Urothelium cell line (cell line): ENCODE measurements at regions not wholly inside any gene's neighbourhood (a gene's known extent, or its start where the extent isn't known, plus 50 kb on each side); places are given as distances from the start of the nearest gene placed in this dataset.
A peak's percentile ranks its signal among the peaks of the same experiment; 100 is the strongest.
"Not testable (repeated sequence)": the region's sequence is repeated elsewhere in the genome, so short reads cannot be mapped to it uniquely, and the experiment has no call there.

ENCODE experiments used
- DNase-seq: peaks from one replicate; pipeline ENCODE4 v3.0.0; 2011; ENCODE audit warnings: low spot score, mixed read lengths
- FAIRE-seq: peaks from 2 replicates; lab custom pipeline; 2011; peaks lifted over from hg19 to GRCh38; lab: Jason Lieb, UNC

DNA sequence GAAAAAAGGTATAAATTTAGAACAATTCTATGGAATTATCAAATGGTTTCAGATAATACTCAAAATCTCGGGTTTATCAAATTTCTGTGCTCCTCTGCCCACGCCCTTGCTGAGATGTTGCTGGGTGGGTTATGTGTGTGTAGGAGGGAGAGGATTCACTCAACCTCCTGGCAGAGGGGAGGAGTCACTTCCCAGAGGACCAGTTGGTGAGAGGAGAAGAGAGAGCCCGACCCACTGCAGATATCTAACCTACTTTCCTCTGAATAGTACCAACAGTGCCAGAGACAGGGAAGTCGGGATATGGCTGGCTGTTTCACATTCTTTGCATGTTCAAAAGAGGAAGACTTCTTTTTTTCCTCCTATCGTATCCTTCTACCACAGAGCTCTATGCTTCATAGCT is 187.1 kb upstream of the MAN1A1 start:
- DNase-seq (no peak), FAIRE-seq (no peak)

DNA sequence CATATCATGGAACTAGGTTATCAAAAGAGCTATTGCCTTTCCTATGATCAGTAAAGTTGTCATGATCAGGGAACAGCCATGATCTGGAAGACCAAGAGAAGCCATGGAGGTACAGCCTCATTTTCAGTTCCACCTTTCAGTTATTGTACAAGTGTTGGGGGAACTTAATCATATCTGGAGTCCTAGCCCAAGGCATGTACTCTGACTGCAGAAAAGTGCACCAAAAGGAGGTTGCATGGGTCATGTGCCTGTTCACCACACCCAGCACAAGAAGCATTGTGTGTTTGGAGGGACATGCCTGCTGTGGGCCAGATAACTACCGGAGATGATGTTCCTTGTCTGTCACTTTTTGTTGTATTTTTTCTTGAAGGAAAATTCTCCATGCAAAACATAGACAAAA is 185.8 kb upstream of the MAN1A1 start:
- no peak for DNase-seq
- no peak for FAIRE-seq

GRCh38 chr6:119533603-119534279 is 184.2 kb upstream of the MAN1A1 start:
- peak; percentile 40 for FAIRE-seq
- DNase-seq: peak; percentile 51

DNA sequence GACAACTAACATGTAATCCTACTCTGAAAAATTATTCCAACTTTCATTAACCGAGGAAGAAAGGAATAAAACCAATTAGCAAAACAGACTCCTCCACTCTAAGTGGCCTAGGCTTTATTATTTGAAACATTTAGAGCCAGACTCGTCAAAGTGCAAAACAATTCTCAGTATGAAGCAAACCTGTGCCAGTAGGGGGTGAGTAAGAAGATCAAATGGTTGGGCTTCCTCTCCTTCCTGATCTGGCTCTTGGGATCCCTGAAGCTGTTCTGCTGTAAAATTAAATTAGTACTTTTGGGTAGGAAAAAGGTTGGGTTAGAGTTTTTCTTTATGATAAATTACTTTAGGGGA is 177.6 kb upstream of the MAN1A1 start:
- FAIRE-seq (no peak), DNase-seq (no peak)

GRCh38 chr6:119526561-119527230 is 177.1 kb upstream of the MAN1A1 start:
- FAIRE-seq (no peak), DNase-seq (no peak)

DNA sequence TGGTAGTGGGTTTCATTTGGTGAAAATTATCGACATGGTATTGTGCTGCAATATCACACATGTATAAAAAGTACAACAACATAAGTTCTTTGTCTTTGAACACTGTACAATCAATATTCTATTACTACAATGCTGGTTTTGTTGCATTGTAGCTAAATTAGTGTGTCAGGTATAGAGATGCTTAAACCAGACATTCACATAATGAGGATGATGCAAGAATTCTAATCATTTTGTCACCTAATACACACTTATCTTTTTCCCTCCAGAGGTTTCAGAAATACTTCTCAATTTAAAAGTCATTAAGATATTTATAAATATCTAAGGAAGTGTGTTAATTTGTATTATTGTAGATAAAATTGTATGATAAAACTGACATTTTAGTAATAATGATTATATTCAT is 174.8 kb upstream of the MAN1A1 start:
- FAIRE-seq (no peak), DNase-seq (no peak)

GRCh38 chr6:119523556-119523955 is 174.0 kb upstream of the MAN1A1 start:
- DNase-seq (no peak), FAIRE-seq (no peak)

DNA sequence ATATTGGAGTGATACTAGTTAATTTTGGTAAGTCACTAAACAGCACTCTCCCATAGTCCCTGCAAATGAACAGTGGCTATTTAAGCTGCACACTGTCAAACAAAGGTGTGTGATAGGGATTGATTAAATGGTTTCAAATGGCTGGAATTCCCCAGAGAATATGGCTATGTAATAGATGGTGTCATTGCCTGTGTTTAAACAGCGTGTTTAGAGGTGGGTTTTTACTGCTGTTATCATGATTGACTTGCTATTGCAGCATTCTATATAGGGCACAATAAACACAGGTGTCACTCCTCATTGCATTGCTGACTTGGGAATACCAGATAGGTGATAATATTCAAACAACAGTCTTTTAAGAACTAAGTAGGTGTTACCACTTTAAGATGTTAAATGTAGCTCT is 171.7 kb upstream of the MAN1A1 start:
- peak; percentile 86 for FAIRE-seq
- no peak for DNase-seq

GRCh38 chr6:119517428-119517827 is 167.9 kb upstream of the MAN1A1 start:
- DNase-seq: no peak
- no peak for FAIRE-seq

DNA sequence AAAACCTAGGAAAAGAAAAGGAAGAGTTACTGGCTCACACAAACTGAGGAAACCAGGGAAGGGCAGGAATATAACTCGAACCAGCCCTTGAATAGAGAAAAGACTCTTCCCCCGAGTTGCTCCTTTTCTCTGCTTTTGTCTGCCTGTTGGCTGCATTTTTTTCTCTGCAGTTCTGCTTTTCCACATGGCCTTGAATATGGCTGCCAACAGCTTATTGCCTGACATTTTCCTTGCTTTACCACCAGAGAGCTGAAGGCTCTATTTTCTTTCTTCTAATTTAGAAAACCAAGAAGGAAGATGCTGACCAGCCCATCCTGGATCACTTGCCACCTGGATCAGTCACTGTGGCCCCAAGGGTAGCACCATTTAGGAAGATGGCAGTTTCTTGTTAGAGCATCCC is 164.8 kb upstream of the MAN1A1 start:
- FAIRE-seq (no peak), DNase-seq (no peak)

- DNase-seq (no peak), FAIRE-seq (no peak)
Observed at GRCh38 chr6:119511024-119511423, 161.5 kb upstream of the MAN1A1 start.

- no peak for DNase-seq
- no peak for FAIRE-seq
Observed at GRCh38 chr6:119510246-119510645, 160.7 kb upstream of the MAN1A1 start.

- DNase-seq (no peak), FAIRE-seq (no peak)
Observed at GRCh38 chr6:119506631-119507174, 157.1 kb upstream of the MAN1A1 start.

DNA sequence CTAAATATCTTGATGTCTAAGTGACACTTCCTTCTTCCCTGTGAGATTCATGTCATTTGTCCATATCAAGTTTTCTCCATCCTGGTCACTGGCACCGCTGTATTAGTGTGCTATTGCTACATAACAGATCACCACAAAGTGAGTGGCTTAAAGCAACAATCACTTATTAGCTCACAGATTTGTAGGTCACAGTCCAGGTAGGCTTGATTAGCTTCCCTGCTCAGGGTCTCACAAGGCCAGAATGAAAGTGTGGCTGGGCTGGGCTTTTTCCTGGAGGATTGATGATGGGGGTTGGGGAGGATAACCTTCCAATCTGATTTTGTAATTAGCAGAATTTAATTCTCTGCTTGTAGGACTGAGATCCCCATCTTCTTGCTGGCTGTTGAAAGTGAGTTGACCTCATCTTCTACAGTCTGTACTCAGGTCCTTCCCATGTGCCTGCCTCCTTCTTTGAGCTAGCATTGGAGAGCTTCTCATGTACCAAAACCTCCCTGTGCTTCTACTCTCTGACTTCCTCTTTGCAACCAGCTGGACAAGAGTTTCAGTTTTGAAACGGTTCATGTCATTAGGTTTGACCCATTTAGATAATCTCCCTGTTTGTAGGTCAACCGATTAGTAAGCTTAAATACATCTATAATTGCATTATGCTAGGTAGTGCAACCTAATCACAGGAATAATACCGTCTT is 152.4 kb upstream of the MAN1A1 start:
- DNase-seq (no peak), FAIRE-seq (no peak)

DNA sequence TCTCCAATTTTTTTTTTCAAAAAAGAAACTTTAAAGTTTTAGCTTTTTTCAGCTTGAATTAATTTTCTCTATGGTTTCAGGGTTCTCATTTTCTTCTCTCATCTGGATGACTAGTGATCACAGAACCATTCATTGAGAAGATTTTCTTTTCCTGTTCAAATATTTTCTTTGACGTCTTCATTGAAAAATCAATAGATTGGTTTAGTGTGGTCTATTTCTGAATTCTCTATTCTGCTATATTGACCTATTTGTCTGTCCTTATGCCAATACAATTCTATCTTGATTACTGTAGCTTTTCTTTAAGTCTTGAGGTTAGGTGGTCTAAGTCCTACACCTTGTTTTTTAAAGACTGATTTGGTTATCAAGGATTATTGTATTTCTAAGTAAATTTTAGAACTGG is 150.2 kb upstream of the MAN1A1 start:
- FAIRE-seq (no peak), DNase-seq (no peak)

- FAIRE-seq: no peak
Observed at GRCh38 chr6:119497988-119498727, 148.6 kb upstream of the MAN1A1 start.

GRCh38 chr6:119495230-119495683 is 145.7 kb upstream of the MAN1A1 start:
- FAIRE-seq (no peak), DNase-seq (no peak)

More at GRCh38 chr6:119497988-119498727, 148.6 kb upstream of the MAN1A1 start:
- DNase-seq: no peak

DNA sequence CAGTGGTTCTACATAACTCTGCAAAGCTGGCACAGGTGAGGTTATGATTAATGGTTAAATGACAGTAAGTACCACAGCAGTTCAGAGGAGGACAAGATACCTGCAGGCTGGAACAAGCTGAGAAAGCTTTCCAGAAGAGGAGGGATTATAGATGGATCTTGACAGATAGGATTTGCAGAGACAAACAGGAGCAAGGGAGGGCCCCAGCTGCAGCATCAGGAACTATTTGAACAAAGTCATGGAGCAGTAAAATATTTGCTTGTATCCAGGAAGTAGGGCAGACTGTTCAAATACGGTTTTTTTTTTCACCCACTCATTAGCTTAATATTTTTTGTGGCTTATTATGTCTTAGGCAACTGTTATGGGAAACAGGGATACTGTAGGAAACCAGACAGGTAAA is 144.4 kb upstream of the MAN1A1 start:
- no peak for FAIRE-seq
- no peak for DNase-seq

GRCh38 chr6:119491112-119491511 is 141.6 kb upstream of the MAN1A1 start:
- FAIRE-seq, DNase-seq: not testable (repeated sequence)

GRCh38 chr6:119490050-119490449 is 140.5 kb upstream of the MAN1A1 start:
- not testable (repeated sequence) for FAIRE-seq

GRCh38 chr6:119484598-119484997 is 135.0 kb upstream of the MAN1A1 start:
- FAIRE-seq (no peak), DNase-seq (peak; percentile 12)

More at GRCh38 chr6:119490050-119490449, 140.5 kb upstream of the MAN1A1 start:
- DNase-seq: not testable (repeated sequence)
